ENCODE measurements at regions not wholly inside any gene's neighbourhood (a gene's known extent, or its start where the extent isn't known, plus 50 kb on each side); places are given as distances from the start of the nearest gene placed in this dataset.
A peak's percentile ranks its signal among the peaks of the same experiment; 100 is the strongest.
"Not testable (repeated sequence)": the region's sequence is repeated elsewhere in the genome, so short reads cannot be mapped to it uniquely, and the experiment has no call there.

GRCh38 chr1:66424530-66424929, 109.4 kb upstream of the SGIP1 start:
- not testable (repeated sequence) for DNase-seq

DNA sequence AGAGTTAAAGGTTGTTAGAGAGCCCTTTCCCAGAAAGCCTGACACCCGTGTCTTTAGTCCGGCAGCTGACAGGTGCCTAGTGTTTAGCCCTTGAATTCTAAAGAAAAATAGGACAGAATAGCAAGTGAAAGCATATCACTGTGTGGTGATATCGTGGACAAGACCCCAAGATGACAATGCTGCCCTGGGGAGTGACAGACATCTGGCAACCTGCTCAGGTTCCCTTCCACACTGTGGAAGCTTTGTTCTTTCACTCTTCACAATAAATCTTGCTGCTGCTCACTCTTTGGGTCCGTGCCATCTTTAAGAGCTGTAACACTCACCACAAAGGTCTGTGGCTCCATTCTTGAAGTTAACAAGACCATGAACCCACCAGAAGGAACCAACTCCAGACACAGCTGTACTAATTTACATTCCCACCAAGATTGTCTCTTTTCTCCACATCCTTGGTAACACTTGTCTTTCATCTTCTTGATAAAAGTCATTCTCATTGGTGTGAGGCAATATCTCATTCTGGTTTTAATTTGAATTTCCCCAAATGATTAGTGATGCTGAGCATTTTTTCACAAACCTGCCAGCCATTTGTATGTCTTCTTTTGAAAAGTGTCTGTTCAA, 107.6 kb upstream of the SGIP1 start:
- DNase-seq = no peak

DNA sequence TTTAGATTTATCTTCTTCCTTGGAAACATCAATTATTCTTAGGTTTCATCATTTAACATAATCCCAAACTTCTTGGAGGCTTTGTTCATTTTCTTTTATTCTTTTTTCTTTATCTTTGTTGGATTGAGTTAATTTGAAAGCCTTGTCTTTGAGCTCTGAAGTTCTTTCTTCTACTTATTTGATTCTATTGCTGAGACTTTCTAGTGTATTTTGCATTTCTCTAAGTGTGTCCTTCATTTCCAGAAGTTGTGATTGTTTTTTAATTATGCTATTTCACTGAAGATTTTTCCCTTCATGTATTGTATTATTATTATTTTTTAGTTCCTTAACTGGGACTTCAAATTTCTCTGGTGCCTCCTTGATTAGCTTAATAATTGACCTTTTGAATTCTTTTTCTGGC, 103.1 kb upstream of the SGIP1 start:
- not testable (repeated sequence) for DNase-seq

- no peak for DNase-seq
These were observed 102.0 kb upstream of the SGIP1 start for GRCh38 chr1:66431999-66432398.

DNA sequence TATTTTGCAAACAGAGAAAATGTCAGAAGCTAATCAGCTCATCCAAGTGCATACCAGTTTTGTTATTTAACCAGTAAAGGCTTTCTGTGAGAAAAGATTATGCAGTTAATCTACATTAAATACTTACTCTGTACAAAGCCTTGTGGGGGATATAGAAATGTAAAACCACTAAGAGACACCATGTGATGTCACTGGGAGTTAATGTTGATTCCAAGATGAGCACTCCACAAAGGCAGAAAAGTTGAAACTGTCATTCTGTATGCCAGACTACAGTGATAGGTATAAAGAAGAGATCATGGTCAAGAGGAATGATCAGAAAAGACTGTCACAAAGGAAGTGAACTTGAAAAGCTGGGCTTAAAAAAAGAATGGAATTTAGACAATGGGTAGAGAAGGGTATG, 100.3 kb upstream of the SGIP1 start:
- DNase-seq = no peak

- DNase-seq = no peak
These were observed 99.9 kb upstream of the SGIP1 start for GRCh38 chr1:66434096-66434495.

GRCh38 chr1:66435541-66435940, 98.4 kb upstream of the SGIP1 start:
- no peak for DNase-seq

DNA sequence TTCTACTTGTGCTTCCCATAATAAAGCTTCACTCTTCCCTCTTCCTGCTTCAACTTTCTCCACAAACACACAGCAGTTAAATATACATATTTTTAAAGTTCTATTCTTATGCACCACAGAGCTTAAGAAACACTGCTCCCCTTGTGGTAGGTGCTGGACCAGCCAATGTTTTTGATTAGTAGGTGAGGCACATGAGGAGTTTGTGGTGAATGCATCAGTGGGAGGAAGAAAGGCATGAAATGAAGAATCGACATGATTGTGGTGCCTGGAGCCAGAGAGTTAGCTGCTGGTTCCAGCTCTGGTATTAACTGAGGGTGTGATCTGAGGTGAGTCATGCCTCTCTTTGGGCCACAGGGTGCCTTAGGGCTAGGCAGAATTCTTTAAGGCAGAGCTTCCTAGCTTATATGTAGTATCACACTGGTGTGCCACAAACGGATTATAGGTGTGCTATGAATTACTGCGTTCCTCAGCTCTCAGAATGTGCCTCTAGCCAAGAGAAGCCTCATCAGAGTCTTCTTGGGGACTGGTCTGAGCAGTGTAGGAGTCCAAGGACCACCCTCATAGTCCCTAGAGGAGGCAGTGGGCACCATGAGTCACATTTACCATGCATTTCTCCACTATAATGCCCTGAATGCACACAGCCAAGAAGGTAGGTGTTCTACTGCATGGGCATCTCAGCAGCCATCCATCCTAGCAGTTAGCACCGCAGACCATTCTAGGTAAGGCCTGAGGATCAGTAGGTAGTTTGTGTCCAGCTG, 97.4 kb upstream of the SGIP1 start:
- peak; percentile 51 for DNase-seq

DNA sequence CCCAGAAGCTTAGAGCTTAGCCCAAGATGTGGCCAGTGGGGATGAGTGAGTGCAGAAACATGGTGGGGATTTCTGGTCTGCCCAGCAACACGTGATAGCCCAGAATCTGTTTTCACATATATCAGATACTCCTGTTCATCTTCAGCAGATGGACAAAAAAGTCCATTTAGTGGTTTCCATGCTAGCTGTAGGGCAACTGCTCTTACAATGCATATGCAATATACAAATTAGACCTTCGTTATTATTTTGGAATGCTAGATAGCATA, 96.9 kb upstream of the SGIP1 start:
- DNase-seq = no peak

DNA sequence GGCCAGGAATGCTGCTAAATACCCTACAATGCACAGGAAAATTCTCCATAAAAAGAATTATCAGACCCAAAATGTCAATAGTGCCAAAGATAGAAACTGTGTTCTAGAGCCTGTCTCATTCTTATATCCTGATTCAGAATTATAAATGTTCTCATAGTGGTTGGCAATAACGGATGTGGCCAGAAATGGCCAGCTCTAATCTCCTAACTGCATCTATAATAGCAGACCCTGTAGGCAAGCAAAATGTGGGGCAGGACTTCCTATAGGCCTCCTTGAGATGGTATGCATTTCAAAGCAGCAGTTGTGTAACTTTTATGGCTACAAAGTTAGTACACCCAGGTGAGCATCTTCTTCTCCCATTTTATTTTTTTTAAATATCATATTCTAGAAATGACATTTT, 95.9 kb upstream of the SGIP1 start:
- DNase-seq = no peak

DNA sequence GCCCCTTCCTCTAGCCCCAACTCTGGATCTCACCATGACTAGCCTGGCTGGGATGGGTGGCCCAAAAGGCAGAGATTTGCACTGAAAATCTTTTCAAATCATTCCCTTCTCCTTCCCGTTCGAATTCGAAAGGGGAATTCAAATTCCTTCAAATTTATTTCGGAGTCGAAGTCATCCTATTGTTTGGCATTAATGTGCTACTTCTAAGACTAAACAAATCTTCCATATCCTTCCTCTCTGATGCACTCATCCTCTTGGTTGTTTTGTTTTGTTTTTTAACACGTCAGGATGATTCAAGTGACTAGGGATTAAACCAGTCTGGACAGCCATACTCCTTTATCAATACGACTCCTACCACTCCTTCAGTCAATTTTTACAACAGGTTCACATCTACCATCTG, 95.5 kb upstream of the SGIP1 start:
- no peak for DNase-seq

DNA sequence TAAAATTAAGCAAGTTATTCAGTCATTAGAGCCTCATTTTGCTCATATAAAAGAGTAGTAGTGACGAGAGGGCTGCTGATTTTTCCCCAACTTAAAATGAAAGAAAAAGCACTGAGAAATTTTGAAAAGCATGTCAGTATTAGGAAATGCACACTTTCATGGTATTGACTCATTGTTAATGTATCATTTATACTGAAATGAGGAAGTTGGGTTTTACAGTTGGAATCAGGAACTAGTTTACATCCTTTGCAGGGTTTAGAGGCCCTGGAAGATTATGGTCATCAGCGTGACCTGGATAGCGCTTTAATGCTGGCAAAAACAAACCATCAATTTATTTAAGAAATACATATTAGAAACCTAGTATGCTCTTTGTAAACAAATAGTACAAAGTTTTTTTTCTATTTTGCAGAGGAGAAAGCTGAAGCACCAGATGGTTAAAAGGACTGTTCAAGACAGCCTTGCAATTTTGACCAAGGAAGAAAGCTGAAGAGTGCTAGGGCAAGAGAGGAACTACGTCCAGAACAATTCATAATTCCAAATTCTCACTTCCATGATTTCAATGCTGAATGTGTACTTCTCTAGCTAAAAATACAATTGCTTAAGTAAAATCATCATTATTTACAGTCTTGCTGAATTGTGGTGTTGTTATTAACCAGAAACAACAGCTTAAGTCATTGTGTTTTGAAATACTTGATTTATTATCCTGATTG, 94.8 kb upstream of the SGIP1 start:
- no peak for DNase-seq

DNA sequence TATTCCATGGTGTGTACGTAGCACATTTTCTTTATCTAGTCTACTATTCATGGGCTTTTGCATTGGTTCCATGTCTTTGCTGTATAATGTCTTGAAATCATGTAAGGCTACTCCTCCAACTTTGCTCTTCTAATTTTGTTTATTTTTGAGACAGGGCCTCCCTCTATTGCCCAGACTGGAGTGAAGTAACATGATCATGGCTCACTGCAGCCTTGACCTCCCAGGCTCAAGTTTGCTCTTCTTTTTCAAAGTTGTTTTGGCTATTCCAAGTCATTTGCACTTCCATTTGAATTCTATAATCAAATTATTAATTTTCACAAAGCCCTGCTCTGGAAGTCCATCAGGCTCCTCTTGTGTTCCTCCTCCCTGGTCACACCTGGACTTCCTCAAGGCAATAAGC, 90.2 kb upstream of the SGIP1 start:
- no peak for DNase-seq

DNA sequence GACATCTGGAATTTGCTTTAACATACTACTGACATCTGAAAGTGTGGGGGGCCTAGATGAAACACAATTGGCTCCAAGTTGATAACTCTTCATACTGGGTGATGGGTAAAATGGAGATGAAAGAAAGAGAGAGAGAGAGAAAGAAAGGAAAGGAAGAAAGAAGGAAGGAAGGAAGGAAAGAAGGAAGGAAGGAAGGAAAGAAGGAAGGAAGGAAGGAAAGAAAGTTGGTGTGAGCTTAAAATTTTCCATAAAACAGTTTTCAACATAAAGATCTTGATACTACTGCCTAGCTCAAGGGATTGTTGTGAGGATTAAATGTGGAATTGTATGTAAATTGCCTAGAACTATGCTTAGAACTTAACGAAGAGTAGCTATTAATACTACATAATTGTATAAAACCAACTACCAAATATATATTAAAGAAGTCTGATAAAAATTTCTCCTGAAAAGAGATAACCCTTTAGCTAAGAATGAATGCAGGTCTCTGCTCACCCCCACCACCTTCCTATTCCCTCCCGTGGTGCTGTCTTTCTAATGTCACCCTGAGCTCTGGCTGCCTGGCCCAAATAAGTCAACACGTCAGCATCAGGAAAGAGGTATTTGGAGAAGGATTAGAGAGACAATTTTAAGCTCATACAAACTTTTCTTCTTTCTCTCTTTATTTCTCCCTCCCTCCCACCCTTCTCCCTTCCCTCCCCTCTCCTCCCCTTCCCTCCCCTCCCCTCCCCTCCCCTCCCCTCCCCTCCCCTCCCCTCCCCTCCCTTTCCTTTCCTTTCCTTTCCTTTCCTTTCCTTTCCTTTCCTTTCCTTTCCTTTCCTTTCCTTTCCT, 89.3 kb upstream of the SGIP1 start:
- no peak for DNase-seq

- peak; percentile 61 for DNase-seq
These were observed 88.3 kb upstream of the SGIP1 start for GRCh38 chr1:66445492-66446181.

GRCh38 chr1:66446261-66447001, 87.5 kb upstream of the SGIP1 start:
- DNase-seq = peak; percentile 82

DNA sequence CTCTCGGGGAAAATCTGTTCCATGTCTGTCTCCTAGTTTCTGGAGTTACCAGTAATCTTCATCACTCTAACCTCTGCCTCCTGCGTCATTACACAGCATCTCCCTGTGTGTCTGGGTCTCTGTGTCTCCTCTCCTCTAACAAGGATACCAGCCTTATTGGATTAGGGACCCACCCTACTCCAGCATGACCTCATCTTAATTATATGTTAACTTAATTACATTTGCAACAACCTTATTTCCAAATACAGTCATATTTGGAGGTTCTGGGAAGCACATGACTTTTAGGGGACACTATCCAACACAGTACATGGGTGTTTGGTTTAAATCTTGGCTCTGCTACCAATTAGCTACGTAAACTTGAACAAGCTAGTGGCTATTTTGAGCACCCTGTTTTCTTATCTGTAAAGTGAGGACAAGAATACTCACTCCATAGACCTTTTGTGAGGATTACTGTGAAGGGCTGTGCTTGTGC, 83.9 kb upstream of the SGIP1 start:
- no peak for DNase-seq

DNA sequence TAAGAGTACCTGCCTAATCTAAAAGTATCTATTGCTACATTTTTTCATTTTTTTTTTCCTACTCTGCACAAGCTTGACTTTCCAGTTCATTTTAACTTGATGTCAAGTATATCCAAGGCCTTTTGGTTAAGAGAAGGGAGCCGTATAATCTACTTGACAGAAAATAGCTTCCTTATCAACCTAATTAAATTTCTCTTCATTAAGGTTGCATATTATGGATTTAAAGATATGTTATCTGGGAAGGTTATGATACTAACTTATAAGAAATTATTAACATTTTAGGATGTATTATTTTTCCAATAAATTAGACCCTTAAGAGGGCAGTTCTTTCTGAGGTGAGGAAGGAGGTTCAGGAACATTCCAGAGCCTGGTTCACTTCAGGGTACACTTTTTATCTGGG, 83.1 kb upstream of the SGIP1 start:
- DNase-seq = no peak

- DNase-seq = no peak
These were observed 81.8 kb upstream of the SGIP1 start for GRCh38 chr1:66452162-66452561.

DNA sequence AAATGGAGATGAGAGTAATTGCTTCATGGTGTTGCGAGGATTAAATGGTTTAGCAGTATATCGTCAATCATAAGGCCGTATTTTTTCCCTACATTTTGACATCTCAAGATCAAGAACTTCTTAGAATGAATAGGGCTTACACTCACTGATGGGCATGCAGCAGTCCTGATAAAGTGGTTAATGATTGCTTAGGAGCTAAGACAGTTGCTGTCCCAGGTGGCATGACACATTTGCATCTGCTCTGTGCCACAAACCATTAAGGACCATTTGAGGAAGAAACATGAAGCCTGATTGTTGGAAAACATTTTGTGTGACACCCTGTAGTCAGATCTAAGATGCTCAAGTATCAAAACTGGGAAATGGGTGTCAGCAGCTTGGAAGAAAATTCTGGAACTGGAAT, 81.0 kb upstream of the SGIP1 start:
- no peak for DNase-seq

GRCh38 chr1:66455446-66455845, 78.5 kb upstream of the SGIP1 start:
- no peak for DNase-seq

GRCh38 chr1:66460776-66461175, 73.2 kb upstream of the SGIP1 start:
- DNase-seq = no peak

Data from CD4-positive, alpha-beta T cell treated with Interleukin-21 for 1 hour (primary cell).